Left lung (tissue), 4 donors: ENCODE measurements at regions not wholly inside any gene's neighbourhood (a gene's known extent, or its start where the extent isn't known, plus 50 kb on each side); places are given as distances from the start of the nearest gene placed in this dataset.

Experiments used
- ATAC-seq: fragments of 200-7000 bp; cut with Tn5 transposase; one replicate; pipeline ENCODE4 v1.9.1; 2020; ENCODE audit warnings: moderate library complexity
- DNase-seq, 4 donors: peaks; one replicate each; pipeline ENCODE4 v3.0.0-alpha.2; 2013 to 2020
- H3K27ac ChIP-seq, 2 donors: fragments of 200-600 bp; sonication (generic) in 1 of 2; one replicate each; pipeline versions ENCODE4 v1.5.0 to v1.8.0; 2020 to 2021
- H3K27me3 ChIP-seq, 2 donors: fragments of 200-600 bp; sonication (generic) in 1 of 2; one replicate each; pipeline versions ENCODE4 v1.5.0 to v1.8.0; 2020 to 2021
- H3K36me3 ChIP-seq, 2 donors: fragments of 200-600 bp; sonication (generic) in 1 of 2; one replicate each; pipeline versions ENCODE4 v1.5.0 to v1.8.0; 2020 to 2021
- H3K4me1 ChIP-seq, 2 donors: fragments of 200-600 bp; one replicate each; pipeline ENCODE4 v1.8.0; 2021
- H3K4me3 ChIP-seq, 2 donors: fragments of 200-600 bp; sonication (generic) in 1 of 2; one replicate each; pipeline versions ENCODE4 v1.5.0 to v1.8.0; 2020 to 2021; ENCODE audit warnings: mild to moderate bottlenecking in 1 of 2
- H3K9me3 ChIP-seq, 2 donors: fragments of 200-600 bp; sonication (generic) in 1 of 2; one replicate each; pipeline versions ENCODE4 v1.5.0 to v1.8.0; 2020 to 2021
- intact Hi-C, 2 donors: fragments of 100-400 bp; cut with DNase I; formaldehyde crosslinking; loops; one replicate each; pipeline versions ENCODE4 v1.11.2 to v1.14.2; 2022
- TF ChIP-seq, protein P1 (sequence below), 2 donors: fragments of 200-600 bp; sonication (generic) in 1 of 2; IDR thresholded peaks; one replicate each; pipeline versions ENCODE4 v1.5.0 to v1.8.0; 2021; ENCODE audit warnings: antibody characterized with exemption in 2 of 2
- donor health status: DM: no; HTN: yes; CAD: no.
- donor health status: DM: no; HTN: no; CAD: no.

DNA sequence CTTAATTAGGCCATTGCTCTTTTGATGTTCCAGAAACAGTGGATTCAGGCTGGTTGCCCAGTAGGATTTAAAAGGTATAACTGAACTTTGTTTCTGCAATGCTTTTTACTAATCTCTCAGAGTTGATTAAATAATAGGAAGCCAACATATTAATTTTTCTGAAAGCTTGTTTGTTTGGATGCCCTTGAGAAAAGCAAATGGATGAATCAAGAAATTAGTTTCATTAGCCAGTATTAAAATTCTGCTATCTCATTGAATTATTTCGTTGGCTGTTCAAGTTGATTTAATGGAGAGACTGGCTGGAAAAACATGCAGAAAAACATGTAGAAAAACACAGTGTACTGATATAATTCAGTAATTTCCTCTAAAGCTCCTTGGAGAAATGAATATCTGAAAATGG, 178.9 kb upstream of the THRB start:
- Histone ChIP-seq H3K4me3 (no peak overlapping the region), H3K4me1 (no peaks in the 10 kb centered on the region), H3K27me3 (no peaks in the 10 kb centered on the region), H3K9me3 (no peaks in the 10 kb centered on the region), H3K27ac (no peak overlapping the region), H3K36me3 (no peaks in the 10 kb centered on the region)
- intact Hi-C loops: no loop called here
- no peak for DNase-seq
- TF ChIP-seq, protein P1, sequence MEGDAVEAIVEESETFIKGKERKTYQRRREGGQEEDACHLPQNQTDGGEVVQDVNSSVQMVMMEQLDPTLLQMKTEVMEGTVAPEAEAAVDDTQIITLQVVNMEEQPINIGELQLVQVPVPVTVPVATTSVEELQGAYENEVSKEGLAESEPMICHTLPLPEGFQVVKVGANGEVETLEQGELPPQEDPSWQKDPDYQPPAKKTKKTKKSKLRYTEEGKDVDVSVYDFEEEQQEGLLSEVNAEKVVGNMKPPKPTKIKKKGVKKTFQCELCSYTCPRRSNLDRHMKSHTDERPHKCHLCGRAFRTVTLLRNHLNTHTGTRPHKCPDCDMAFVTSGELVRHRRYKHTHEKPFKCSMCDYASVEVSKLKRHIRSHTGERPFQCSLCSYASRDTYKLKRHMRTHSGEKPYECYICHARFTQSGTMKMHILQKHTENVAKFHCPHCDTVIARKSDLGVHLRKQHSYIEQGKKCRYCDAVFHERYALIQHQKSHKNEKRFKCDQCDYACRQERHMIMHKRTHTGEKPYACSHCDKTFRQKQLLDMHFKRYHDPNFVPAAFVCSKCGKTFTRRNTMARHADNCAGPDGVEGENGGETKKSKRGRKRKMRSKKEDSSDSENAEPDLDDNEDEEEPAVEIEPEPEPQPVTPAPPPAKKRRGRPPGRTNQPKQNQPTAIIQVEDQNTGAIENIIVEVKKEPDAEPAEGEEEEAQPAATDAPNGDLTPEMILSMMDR (IDR thresholded peaks at IDR 0.05): no peak
- no peak for ATAC-seq

DNA sequence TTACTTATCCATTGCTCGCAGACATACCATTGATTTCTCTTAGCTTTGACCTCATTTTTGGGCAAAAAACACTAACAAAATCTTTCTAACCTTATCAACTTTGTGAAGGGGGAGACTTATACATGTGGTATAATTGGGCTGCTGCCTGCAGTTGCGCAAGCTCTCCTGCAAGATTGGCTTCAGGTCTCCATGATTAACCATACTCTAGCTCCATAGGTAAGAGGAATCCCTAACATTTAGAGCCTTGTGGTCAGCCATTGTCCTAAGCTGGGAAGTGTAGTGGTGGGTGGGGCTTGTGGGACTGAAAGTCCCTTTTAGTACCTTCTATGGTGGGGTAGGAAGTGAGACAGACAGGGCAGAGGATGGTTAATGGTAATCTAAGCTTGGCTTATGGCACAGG, 179.6 kb upstream of the THRB start:
- DNase-seq (no peak), ATAC-seq (no peak)
- TF ChIP-seq, protein P1 (IDR thresholded peaks at IDR 0.05): no peak
- Histone ChIP-seq H3K4me1 (no peaks in the 10 kb centered on the region), H3K4me3 (no peak overlapping the region), H3K9me3 (no peaks in the 10 kb centered on the region), H3K27me3 (no peaks in the 10 kb centered on the region), H3K27ac (no peak overlapping the region), H3K36me3 (no peaks in the 10 kb centered on the region)
- intact Hi-C loops: no loop called here

DNA sequence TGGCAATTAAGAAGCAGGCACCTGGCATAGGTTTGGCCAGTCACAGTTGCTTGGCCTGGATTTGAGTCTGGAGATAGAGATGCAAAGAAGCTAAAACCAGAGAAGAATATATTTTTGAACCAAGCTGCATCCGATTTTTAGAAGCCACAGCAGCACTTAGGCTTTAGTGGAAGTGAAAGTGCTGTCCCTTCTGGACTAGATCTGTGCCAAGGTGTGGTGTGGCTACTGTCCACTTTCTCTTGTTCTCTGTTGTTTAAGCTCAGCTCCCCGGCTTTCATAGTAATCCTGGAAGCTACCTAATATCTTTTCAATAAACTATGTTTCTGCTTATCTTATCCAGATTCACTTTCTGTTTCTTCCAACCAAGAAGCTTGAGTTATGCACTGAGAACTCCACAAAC, 183.4 kb upstream of the THRB start:
- ATAC-seq (no peak), DNase-seq (no peak)
- no peak overlapping the region for H3K4me3 ChIP-seq
- no peak overlapping the region for H3K27ac ChIP-seq
- no peaks in the 10 kb centered on the region for H3K4me1 ChIP-seq
- no peaks in the 10 kb centered on the region for H3K9me3 ChIP-seq
- H3K27me3 ChIP-seq: no peaks in the 10 kb centered on the region
- intact Hi-C loops: no loop called here
- H3K36me3 ChIP-seq: no peaks in the 10 kb centered on the region
- TF ChIP-seq, protein P1 (IDR thresholded peaks at IDR 0.05): no peak

DNA sequence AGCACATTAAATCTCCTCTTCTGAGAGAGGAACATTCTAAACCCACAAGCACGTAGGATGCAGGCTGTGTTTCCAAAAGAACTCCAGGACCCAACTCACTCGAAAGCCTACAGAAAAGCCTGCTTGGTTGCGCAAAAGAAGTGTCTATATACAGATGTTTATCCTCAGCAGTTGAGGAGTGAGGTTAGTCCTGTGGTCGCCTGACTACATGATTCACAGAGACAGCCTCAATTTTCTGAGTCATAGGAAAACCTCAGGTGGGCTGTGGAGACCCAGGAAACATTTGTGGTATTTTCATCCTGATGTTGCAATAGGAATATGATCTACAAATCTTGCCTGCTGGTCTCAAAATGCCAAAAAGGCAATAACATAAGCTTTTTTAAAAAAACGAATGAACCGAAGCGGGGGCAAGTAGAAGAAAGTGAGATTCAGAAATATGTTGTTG, 183.8 kb upstream of the THRB start:
- intact Hi-C loops: no loop called here
- H3K27ac ChIP-seq: no peak overlapping the region

DNA sequence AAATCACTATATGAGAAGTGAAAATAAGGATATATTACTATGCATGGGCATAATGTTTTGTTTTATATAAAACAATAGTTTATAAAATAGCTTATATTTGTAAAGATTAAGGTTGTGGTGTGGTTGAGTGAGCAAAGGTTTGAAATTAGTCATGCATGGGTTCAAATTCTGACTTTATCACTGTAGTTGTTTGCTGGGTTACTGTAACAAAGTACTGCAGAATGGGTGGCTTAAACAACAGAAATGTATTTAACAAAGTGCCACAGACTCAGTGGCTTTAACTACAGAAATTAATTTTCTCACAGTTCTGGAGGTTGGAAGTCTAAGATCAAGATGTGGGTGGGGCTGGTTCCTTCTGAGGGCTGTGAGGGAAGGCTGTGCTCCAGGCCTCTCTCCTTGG, 184.8 kb upstream of the THRB start:
- TF ChIP-seq, protein P1 (IDR thresholded peaks at IDR 0.05): no peak
- H3K36me3 ChIP-seq: no peaks in the 10 kb centered on the region
- no peak overlapping the region for H3K27ac ChIP-seq
- no peak for ATAC-seq
- no peak for DNase-seq
- H3K4me3 ChIP-seq: no peak overlapping the region
- no peaks in the 10 kb centered on the region for H3K4me1 ChIP-seq
- intact Hi-C loops: no loop called here
- no peaks in the 10 kb centered on the region for H3K9me3 ChIP-seq
- no peaks in the 10 kb centered on the region for H3K27me3 ChIP-seq

More for the DNA sequence above, 183.8 kb upstream of the THRB start:
- no peaks in the 10 kb centered on the region for H3K36me3 ChIP-seq
- TF ChIP-seq, protein P1 (IDR thresholded peaks at IDR 0.05): no peak
- ATAC-seq (peak; percentile 62), DNase-seq (no peak)
- H3K27me3 ChIP-seq: no peaks in the 10 kb centered on the region
- no peaks in the 10 kb centered on the region for H3K9me3 ChIP-seq
- no peaks in the 10 kb centered on the region for H3K4me1 ChIP-seq
- no peak overlapping the region for H3K4me3 ChIP-seq
